Stimulated activated CD8-positive, alpha-beta memory T cell treated with anti-CD3 and anti-CD28 coated beads, Interleukin-15, amount 100 ng/mL, for 1 hour (primary cell): ENCODE measurements at regions not wholly inside any gene's neighbourhood (a gene's known extent, or its start where the extent isn't known, plus 50 kb on each side); places are given as distances from the start of the nearest gene placed in this dataset.
"Not testable (repeated sequence)": the region's sequence is repeated elsewhere in the genome, so short reads cannot be mapped to it uniquely, and the experiment has no call there.

ENCODE experiments used
- DNase-seq: peaks from one replicate; pipeline ENCODE4 v3.0.0-alpha.2; 2020; ENCODE audit warnings: low read depth

DNA sequence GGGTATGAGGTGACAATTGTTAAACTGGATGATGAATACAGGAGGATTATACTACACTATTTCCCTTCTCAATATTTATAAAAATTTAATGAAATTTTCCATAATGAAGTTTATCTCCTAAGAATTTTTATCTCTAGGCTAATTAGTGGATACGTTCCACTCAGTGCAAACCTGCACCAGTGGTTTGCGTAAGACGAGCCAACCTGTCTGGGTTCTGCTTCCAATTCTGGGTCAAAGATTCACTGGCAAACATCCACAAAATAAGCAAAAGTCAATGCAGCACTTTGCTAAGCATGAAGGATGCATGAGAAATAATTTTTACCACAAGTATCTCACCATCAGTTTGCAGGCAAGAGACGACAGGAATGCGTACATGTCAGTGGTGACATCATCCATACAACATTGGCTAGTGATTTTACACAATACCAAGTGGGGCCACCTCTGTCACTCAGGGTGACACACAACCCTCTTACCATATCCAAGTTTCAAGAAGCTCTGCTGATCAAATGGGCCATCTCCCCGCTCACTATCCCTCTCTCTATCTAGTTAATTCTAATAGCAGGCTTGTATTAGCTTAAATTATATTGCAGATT is 51.7 kb downstream of the FAM50B start:
- no peak for DNase-seq

DNA sequence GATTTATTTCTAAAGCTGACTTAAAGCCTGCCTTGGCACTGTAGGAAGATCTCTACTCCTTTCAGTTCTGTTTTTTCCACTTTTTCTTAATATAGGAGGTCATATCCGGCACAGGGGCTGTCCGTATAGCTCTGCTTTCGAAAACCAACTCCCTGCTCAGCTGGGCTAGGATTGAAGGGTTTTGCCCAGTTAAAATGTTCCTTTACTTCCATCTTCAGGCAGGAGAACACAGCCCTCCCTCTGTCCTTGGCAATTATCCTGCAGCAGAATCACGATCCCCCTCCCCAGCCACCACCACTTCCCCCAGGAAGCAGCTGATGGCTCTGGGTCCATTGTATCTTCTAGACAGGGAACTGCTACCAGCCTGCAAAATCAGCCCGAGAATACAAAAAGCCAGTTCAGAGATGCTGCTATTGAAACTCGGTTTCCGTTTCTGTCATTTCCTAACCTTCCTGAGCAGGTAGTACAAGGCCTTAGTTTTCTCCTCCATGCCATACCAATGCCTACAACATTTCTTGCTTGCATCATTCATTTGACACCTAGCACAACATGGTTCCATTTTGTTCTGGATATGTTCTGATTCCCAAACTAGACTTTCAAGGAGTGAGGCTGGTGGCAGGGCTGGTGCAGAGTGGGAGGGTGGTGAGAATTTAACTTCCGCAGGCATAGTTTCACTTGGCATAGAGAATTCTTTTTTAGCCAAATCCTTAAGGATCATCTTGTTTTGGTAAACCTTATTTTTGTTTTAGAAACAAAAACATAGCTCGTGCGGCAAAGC is 53.9 kb downstream of the FAM50B start:
- DNase-seq, result no peak

DNA sequence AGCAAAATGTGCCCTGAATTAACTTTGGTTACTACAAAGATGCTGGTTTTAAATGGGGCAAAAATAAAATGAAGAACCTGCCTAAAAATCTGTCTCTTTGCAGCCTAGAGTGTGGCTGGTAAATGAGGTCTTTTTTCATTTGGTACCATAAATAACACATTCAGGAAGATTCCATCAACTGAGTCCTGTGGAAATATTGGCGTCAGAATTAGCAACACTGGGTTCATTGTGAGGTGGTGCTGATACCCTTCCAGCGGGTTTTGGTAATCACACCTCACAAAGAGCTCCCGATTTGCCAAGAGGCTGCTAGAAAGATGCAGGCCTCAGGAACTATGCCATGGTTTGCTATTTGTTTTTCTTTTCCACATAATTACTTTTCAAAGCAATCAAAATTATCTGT is 55.3 kb downstream of the FAM50B start:
- no peak for DNase-seq

DNA sequence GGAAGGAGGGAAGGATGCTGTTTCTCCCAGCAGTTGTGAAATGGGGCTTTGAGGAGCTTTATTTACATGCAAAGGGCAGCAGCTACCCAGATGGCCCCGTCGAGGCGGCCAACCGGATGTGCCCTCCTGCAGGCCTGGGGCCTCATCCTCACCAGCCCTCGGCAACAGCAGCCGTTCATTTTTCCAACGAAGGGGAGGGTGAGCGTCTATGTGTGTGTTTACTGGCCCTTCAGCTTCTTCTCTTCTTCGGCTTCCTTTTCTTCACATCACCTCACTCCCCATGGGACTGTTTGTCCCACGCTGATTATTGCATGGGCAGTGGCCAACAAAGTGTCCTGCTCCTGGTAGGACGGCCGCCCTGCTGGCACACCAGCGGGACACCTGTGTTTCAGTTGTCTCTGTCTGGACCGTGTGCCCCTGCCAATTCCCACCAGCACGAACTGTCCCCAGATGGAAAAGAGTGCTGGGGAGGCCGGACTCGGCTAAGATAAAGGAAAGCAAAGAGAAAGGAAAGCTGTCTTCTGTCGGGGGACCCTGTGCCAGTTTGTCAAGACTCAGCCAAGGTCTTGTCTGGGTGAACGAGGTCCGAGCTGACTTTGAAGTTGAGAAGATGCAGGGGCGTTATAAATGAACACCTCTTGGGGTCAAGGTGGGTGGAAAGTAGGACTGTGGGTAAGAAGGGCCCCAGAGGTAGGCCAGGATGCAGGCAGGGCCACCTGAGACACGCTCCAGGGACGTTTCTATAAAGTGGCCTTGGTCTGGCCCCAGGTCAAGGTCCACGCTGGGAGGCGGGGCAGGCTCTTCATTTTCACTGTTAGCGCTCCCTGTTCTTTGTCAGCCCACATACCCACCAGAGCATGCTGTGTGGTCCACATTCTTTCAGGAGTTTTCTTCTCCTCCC is 57.0 kb downstream of the FAM50B start:
- DNase-seq, result no peak

DNA sequence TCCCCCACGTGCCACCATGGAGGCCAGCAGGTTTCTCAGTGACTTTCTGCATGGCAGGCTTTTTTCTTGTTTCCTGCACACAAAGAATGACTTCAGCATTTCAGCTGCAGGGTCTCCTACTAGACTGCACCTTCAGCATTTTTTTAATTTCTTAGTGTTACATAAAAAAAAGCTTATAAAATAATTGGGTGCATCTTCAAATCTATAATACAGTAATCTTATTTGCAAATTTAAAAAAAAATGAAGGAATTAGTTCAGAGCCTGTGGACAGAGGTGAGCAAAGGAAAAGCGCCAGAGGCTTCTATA is 57.6 kb downstream of the FAM50B start:
- no peak for DNase-seq

DNA sequence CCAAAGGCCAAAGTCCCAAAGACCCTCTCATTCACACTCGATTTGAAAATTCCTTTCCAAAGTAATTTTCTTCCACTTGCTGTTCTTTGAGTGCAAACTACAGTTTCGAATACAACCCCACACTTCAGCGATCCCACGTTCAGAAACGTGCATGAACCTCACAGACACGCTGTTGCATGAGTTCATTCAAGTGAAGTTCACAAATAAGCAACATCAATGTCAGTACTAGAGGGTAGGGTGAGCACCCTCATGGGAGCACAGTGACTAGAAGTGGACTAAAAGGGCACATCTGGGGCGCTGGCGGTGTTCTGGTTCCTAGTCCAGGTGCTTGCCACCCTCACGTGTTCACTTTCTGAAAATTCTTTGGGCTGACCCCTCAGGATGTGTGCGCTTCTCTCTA is 59.0 kb downstream of the FAM50B start:
- no peak for DNase-seq

DNA sequence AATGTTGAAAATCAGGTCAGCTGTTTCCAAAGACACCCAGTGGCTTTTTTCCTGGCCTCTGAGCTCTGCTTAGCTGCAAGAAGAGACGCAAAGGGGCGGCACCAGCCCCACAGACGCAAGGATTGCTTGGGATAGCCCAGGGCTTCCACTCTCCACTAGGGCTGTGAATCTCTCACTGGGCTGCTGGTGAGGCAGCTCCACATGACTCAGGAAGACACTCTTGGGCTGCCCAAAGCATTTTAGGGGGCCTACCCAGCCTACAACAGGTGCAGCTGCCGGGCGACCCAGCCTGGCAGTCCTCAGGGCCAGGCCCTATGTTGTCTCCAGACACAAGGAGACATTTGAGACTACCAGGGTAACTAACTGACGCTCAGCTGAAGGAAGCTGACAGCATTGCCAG is 59.8 kb downstream of the FAM50B start:
- no peak for DNase-seq

DNA sequence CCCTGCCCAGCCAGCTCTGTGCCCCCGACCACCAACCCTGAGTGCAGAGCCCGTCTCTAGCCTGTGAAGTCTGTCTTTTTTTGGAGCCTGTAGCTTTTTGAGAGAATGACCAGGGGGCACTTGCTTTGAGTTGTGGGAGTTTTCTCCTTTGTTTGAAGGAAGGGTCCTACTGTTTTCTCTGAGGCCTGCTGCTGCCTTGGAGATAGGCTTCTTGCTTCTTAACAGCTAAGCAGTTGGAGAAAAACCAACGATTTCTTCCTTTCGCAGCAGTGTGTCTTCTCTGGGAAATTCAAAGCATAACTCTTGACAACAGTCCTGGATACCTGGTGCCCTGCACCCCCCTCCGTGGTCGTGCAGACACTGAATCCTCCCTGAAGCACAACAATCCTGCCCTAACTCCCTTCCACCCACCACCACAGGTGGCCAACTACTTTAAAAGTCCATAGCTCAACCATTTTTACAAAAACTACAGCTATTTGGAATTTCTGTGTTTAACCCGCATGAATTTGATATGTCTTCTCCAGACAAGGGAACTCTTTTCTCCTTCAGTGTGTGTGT is 61.0 kb downstream of the FAM50B start:
- DNase-seq, result no peak

DNA sequence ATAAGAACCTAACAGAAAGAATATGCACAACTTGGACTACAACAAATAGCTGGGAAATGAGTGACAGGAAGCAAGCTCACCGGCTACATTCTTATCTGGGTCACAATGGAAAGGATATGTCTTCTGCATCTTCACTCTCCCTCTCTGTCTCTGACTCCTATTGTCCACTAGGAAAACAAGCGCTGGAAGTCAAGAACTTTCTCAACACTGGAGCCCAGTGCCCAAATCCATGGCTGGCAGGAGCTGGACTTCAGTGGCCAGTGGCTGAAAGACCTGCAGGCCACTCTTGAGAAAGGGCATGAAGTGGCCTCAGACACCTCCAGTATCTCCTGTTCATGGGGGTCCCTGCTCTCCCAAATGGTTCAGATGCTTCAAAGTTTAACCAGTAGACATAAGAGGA is 62.0 kb downstream of the FAM50B start:
- DNase-seq, result no peak

DNA sequence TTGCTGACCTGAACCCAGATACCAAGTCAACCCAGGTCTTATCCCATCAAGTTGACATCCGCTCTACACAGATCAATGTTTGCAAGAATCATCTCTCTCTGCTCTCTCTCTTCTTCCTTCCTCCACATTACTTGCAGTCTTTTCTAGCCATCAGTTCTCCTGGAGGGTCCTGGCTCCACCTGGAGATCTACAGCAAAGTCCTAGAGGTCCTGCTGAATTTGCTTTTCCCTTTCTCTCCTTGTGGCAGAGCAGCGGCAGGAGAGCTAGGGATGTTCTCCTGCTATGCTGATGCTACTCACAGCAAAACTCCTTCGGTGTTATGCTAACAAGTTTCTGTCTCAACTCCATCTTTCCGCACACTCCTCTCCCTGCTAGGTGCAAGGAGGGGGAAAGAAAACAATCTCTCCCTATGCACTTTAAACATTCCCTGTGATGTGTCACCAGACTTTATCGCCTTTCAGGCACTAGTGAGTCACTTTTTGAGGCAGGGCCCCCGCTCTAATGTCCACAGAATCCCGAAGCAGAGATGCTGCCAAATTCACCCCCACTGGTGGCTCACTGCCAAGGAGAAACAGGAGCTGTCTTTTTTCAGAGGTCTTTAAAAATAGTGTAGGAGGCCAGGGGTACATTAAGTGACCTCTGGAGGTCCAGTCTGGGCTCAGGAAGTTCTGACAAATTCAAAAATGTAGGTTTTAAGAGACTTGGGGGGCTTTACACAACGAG is 62.6 kb downstream of the FAM50B start:
- no peak for DNase-seq

DNA sequence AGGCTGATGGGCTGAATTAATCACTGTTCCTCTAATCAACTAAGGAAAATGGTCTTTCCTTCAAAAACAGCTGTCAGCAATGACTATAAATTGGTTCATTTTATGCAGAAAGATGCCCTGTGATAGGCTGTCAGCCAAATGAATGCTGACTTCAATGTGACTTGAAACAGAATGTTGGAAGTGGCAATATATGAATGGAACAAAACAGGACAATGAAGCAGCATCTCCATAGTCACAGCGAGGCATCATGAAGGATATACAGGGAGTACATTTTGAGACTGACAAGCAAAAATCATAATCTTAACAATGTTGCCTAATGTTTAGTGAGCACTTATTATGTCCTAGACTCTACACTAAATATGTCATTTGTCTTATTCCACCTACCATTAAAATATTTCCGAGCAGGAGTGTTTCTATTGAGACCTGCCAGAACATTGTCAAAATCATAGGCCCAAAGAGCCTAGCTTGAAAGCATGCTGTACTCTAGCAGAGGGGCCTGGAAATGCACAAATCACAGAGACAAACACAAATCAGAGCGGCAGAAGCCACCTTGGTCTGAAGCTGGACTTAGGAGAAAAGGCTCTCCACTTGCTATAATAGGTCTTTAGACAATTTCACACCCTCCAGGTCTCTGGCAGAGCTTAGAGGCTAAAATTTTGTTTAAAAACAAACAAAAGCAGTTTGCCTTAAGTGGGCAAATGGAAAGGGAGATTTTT is 63.3 kb downstream of the FAM50B start:
- DNase-seq, result no peak

DNA sequence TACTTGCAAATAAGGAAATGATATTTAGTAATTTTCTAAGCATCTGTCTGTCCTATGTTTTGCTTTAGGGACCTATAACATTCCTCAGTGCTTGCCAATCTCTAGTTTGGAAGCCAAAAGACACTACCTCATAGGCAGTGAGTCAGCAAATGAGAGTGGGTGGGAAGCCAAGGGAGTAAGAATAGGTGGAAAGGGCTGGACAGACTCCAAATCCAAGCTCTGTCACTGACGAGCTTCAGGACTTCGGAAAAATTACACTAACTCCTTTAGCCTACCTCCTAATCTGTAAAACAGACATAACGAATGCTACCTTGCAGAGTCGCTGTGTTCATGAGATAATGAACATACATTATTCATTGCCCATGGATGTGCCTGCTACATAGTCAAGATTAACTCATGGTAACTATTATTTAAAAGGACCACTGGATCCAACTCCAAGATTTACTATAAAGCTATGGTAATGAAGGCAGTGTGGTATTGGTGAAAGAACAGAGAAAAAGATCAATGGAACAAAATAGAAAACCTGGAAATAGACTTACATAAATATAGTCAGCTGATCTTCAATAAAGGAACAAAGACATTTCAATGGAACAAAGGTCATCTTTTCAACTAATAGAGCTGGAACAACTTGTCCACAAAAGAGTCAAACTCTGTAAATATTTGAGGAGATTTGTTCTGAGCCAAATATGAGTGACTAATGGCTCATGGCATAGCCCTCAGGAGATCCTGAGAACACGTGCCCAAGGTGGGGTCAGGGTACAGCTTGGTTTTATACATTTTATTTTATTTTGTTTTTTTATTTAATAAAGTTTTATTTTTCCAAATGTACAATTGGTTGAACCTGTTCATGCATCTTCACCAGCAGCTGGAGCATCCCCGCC is 64.1 kb downstream of the FAM50B start:
- DNase-seq, result no peak

DNA sequence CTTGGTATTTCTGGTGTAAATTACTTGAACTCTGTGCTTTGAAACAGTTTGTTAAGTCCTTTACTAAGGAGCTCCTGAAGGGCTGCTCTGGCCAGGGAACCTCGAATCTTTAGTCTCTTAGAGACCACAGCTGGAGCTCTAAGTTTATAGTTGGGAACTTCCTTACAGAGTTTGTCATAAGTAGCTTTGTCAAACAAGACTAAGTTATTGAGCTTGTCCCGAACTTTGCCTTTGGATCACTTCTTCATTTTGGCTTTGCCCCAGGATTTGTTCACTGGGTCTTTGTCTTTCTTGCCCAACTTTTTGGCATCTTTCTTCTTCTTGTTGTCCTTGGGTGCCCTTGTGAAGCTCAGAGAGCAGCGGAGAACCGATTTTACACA is 64.8 kb downstream of the FAM50B start:
- no peak for DNase-seq

DNA sequence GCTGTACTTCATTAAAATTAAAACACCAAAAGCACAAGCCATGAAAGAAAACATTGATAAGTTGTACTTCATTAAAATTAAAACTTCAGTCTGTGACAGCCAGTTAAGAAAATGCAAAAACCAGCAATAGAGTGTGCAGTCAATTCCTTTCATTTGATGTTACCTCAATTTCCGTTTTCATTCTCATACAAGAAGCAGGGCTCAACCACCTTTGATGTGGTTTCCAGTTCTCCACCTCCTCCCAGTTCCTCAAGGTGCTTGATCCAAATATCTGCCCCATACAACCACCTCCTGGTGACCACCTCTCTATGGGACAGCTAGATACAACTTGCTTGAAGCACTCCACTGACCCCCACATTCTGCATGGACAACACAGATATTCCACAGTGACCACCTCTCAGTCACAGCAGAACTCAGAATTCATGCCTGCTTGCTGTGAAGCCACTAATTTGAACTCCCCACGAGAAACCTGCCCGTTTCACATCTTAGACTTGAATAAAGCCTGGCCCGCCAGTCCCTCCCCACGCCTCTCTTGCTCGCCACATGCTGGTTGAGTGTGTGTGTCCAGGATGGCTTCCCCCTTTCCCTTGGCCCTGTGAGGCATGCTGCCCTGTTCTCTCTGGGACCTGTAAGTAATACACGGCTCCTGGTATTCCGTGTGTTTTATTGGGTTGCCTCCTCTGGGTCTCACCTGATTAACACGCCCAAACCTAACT is 66.1 kb downstream of the FAM50B start:
- DNase-seq, result no peak

DNA sequence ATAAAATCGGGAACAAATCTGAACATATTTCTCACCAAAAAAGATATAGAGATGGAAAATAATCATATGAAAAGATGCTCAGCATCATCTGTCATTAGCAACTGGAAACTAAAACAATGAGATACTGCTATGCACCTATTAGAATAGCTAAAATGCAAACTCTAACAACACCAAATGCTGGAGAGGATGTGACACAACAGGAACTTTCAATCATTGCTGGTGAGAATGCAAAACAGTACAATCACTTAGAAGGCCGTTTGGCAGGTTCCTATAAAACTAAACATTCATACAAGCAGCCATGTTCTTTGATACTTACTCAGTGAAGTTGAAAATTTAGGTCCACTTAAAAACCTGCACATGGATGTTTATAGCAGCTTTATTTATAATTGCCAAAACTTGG is 67.0 kb downstream of the FAM50B start:
- DNase-seq, result no peak

DNA sequence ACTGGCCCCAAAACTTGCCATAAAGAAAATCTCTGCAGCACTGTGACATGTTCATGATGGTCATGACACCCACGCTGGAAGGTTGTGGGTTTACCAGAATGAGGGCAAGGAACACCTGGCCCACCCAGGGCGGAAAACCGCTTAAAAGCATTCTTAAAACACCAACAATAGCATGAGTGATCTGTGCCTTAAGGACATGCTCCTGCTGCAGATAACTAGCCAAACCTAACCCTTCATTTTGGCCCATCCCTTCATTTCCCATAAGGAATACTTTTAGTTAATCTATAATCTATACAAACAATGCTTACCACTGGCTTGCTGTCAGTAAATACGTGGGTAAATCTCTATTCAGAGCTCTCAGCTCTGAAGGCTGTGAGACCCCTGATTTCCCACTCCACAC is 67.6 kb downstream of the FAM50B start:
- not testable (repeated sequence) for DNase-seq

DNA sequence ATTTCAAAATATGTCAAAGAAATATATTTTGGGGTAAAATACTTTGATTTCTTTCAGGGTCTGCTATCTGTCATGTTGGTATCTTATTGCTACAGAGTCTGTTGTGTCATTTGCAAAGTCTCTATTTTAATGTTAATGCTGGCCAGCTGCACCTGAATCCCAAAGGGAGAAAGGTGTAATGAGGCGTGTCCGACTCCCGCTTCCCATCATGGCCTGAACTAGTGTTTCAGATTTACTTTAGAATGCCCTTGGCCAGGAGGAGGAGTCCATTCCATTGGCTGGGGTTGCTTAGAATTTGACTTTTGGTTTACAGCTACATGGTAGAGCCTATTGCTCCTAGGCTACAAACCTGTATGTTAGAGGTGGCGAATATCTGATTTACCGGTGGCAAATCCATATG is 69.3 kb downstream of the FAM50B start:
- DNase-seq, result no peak

DNA sequence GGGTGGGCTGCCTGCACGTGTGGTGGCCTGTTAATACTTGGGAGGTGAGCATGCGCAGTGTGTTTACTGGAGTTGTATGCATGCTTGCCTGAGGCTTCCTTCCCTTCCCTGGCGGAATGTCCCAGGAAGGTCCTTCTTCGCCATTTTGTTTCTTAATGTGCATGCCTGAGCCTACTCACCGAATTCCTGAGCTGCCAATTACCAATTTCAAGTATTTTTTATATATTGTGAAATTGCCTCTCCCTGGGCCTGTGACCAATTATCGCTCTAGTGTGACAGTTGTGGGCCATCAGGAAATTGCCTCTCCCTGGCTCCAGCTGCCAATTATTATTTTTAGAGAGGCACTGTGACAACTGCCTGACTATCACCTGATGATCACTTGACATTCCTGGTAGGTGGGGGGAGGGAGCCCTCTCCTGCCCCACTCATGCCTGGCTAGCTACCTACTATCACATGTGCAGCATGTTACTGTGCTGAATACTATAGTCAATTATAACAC is 70.0 kb downstream of the FAM50B start:
- DNase-seq, result no peak

DNA sequence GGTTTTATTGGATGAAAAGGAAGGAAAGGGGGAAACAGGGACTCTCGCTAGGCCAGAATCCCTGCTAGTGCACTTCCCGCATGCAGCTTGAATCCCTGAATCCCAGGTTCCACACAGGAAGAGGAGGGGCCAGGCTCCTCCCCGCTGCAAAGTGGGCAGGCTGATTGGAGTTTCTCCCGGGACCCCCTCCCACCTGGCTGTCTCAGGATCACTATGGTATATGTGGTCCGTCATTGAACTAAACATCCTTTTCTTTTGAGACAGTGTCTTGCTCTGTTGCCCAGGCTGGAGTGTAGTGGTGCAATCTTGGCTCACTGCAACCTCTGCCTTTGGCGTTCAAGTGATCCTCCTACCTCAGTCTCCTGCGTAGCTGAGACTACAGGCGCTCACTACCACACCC is 70.7 kb downstream of the FAM50B start:
- DNase-seq, result no peak

DNA sequence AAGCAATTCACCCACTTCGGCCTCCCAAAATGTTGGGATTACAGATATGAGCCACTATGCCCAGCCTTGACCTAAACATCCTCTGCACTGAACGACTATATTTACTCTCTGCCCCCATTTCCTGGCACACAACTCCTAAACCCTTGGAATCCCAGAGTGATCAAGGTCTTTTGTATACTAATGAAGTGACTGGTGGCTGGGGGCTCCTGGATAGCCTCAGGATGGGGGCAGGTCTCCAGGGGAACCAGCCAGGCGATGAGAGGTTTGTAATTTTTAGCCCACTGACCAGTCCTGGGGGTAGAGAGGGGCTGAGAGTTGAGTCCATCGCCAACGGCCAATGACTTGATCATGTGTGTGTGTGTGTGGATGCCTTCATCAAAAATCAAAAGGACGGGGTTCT is 71.1 kb downstream of the FAM50B start:
- no peak for DNase-seq
